ENCODE measurements at regions not wholly inside any gene's neighbourhood (a gene's known extent, or its start where the extent isn't known, plus 50 kb on each side); places are given as distances from the start of the nearest gene placed in this dataset.
"Not testable (repeated sequence)": the region's sequence is repeated elsewhere in the genome, so short reads cannot be mapped to it uniquely, and the experiment has no call there.

DNA sequence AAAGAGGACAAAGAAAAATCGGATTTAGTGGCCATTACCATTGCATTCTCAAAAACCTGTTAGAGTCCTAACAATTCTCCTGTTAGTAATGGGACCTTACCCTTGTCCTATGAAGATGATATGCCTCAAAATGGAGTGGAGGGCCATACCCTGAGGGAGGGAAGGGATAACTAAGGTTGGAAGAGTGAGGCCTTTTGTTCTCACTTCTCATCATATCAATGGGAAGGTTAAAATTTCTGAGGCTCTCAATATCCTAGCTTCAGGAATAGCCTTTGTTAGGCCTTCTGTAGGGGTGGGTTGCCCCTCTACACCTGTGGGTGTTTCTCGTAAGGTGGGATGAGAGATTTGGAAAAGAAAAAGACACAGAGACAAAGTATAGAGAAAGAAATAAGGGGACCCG lies 109.4 kb upstream of the SGIP1 start:
- DNase-seq (ENCODE audit: low read depth) = not testable (repeated sequence)

DNA sequence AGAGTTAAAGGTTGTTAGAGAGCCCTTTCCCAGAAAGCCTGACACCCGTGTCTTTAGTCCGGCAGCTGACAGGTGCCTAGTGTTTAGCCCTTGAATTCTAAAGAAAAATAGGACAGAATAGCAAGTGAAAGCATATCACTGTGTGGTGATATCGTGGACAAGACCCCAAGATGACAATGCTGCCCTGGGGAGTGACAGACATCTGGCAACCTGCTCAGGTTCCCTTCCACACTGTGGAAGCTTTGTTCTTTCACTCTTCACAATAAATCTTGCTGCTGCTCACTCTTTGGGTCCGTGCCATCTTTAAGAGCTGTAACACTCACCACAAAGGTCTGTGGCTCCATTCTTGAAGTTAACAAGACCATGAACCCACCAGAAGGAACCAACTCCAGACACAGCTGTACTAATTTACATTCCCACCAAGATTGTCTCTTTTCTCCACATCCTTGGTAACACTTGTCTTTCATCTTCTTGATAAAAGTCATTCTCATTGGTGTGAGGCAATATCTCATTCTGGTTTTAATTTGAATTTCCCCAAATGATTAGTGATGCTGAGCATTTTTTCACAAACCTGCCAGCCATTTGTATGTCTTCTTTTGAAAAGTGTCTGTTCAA lies 107.6 kb upstream of the SGIP1 start:
- no peak for DNase-seq (ENCODE audit: low read depth)

DNA sequence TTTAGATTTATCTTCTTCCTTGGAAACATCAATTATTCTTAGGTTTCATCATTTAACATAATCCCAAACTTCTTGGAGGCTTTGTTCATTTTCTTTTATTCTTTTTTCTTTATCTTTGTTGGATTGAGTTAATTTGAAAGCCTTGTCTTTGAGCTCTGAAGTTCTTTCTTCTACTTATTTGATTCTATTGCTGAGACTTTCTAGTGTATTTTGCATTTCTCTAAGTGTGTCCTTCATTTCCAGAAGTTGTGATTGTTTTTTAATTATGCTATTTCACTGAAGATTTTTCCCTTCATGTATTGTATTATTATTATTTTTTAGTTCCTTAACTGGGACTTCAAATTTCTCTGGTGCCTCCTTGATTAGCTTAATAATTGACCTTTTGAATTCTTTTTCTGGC lies 103.1 kb upstream of the SGIP1 start:
- DNase-seq (ENCODE audit: low read depth) = not testable (repeated sequence)

DNA sequence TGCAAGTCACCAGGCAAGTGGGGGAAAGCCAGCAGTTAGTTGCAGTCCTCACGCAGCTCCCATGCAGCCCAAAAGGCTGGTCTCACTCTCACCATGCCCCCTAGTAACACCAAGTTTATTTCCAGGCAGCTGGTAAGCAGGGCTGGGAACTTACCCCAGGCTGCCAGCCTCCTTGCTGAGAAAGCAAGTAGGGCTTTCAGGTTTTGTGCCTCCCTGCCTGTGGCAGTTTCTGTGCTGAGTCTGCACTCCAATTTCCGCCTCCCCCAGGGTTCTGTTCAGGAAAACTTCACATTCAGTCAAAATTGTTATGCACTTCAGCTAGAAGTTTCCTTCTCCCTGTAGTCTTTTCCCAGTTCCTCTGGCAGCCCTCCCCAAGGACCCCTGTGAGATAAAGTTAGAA lies 102.0 kb upstream of the SGIP1 start:
- DNase-seq (ENCODE audit: low read depth) = no peak

DNA sequence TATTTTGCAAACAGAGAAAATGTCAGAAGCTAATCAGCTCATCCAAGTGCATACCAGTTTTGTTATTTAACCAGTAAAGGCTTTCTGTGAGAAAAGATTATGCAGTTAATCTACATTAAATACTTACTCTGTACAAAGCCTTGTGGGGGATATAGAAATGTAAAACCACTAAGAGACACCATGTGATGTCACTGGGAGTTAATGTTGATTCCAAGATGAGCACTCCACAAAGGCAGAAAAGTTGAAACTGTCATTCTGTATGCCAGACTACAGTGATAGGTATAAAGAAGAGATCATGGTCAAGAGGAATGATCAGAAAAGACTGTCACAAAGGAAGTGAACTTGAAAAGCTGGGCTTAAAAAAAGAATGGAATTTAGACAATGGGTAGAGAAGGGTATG lies 100.3 kb upstream of the SGIP1 start:
- no peak for DNase-seq (ENCODE audit: low read depth)

DNA sequence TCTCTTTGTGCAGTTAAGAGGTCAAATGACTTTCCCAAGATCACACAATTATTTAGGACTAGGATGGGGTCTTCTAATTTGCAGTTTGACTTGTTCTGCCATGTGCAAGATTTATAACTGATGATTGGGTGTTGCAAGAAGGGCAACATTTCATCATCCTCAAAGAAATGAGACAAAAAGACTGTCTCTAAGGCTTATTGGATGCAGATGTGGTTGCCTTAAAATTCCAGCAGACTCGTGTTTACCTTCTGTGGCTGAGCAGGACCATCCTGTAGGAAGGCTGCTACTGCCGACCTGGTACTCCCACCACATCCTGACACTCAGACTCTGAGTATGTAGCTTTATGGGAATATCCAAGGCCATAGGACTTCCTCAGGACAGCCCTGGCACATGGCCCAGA lies 99.9 kb upstream of the SGIP1 start:
- DNase-seq (ENCODE audit: low read depth) = no peak

DNA sequence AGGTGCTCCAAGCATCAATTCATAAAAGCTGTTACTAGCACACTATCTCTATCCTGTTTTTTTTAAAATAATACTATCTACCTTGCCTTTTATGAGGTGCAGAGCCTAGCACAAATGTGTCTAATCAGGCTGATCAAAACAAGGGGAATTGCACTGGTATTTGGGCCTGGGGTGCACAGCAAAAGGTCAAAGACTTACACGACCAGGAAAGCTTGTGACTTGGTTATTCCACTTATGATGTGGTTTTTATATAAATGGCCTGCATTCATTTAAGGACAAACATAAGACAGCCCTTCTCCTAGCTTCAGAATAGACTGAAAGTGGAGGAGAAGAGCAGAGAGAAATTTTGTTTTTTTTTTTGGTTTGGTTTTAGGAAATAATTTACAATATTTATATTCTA lies 98.4 kb upstream of the SGIP1 start:
- DNase-seq (ENCODE audit: low read depth) = no peak

DNA sequence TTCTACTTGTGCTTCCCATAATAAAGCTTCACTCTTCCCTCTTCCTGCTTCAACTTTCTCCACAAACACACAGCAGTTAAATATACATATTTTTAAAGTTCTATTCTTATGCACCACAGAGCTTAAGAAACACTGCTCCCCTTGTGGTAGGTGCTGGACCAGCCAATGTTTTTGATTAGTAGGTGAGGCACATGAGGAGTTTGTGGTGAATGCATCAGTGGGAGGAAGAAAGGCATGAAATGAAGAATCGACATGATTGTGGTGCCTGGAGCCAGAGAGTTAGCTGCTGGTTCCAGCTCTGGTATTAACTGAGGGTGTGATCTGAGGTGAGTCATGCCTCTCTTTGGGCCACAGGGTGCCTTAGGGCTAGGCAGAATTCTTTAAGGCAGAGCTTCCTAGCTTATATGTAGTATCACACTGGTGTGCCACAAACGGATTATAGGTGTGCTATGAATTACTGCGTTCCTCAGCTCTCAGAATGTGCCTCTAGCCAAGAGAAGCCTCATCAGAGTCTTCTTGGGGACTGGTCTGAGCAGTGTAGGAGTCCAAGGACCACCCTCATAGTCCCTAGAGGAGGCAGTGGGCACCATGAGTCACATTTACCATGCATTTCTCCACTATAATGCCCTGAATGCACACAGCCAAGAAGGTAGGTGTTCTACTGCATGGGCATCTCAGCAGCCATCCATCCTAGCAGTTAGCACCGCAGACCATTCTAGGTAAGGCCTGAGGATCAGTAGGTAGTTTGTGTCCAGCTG lies 97.4 kb upstream of the SGIP1 start:
- peak; percentile 2 for DNase-seq (ENCODE audit: low read depth)

DNA sequence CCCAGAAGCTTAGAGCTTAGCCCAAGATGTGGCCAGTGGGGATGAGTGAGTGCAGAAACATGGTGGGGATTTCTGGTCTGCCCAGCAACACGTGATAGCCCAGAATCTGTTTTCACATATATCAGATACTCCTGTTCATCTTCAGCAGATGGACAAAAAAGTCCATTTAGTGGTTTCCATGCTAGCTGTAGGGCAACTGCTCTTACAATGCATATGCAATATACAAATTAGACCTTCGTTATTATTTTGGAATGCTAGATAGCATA lies 96.9 kb upstream of the SGIP1 start:
- DNase-seq (ENCODE audit: low read depth) = no peak

DNA sequence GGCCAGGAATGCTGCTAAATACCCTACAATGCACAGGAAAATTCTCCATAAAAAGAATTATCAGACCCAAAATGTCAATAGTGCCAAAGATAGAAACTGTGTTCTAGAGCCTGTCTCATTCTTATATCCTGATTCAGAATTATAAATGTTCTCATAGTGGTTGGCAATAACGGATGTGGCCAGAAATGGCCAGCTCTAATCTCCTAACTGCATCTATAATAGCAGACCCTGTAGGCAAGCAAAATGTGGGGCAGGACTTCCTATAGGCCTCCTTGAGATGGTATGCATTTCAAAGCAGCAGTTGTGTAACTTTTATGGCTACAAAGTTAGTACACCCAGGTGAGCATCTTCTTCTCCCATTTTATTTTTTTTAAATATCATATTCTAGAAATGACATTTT lies 95.9 kb upstream of the SGIP1 start:
- DNase-seq (ENCODE audit: low read depth) = no peak

DNA sequence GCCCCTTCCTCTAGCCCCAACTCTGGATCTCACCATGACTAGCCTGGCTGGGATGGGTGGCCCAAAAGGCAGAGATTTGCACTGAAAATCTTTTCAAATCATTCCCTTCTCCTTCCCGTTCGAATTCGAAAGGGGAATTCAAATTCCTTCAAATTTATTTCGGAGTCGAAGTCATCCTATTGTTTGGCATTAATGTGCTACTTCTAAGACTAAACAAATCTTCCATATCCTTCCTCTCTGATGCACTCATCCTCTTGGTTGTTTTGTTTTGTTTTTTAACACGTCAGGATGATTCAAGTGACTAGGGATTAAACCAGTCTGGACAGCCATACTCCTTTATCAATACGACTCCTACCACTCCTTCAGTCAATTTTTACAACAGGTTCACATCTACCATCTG lies 95.5 kb upstream of the SGIP1 start:
- no peak for DNase-seq (ENCODE audit: low read depth)

DNA sequence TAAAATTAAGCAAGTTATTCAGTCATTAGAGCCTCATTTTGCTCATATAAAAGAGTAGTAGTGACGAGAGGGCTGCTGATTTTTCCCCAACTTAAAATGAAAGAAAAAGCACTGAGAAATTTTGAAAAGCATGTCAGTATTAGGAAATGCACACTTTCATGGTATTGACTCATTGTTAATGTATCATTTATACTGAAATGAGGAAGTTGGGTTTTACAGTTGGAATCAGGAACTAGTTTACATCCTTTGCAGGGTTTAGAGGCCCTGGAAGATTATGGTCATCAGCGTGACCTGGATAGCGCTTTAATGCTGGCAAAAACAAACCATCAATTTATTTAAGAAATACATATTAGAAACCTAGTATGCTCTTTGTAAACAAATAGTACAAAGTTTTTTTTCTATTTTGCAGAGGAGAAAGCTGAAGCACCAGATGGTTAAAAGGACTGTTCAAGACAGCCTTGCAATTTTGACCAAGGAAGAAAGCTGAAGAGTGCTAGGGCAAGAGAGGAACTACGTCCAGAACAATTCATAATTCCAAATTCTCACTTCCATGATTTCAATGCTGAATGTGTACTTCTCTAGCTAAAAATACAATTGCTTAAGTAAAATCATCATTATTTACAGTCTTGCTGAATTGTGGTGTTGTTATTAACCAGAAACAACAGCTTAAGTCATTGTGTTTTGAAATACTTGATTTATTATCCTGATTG lies 94.8 kb upstream of the SGIP1 start:
- DNase-seq (ENCODE audit: low read depth) = no peak

DNA sequence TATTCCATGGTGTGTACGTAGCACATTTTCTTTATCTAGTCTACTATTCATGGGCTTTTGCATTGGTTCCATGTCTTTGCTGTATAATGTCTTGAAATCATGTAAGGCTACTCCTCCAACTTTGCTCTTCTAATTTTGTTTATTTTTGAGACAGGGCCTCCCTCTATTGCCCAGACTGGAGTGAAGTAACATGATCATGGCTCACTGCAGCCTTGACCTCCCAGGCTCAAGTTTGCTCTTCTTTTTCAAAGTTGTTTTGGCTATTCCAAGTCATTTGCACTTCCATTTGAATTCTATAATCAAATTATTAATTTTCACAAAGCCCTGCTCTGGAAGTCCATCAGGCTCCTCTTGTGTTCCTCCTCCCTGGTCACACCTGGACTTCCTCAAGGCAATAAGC lies 90.2 kb upstream of the SGIP1 start:
- no peak for DNase-seq (ENCODE audit: low read depth)

DNA sequence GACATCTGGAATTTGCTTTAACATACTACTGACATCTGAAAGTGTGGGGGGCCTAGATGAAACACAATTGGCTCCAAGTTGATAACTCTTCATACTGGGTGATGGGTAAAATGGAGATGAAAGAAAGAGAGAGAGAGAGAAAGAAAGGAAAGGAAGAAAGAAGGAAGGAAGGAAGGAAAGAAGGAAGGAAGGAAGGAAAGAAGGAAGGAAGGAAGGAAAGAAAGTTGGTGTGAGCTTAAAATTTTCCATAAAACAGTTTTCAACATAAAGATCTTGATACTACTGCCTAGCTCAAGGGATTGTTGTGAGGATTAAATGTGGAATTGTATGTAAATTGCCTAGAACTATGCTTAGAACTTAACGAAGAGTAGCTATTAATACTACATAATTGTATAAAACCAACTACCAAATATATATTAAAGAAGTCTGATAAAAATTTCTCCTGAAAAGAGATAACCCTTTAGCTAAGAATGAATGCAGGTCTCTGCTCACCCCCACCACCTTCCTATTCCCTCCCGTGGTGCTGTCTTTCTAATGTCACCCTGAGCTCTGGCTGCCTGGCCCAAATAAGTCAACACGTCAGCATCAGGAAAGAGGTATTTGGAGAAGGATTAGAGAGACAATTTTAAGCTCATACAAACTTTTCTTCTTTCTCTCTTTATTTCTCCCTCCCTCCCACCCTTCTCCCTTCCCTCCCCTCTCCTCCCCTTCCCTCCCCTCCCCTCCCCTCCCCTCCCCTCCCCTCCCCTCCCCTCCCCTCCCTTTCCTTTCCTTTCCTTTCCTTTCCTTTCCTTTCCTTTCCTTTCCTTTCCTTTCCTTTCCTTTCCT lies 89.3 kb upstream of the SGIP1 start:
- DNase-seq (ENCODE audit: low read depth) = no peak

DNA sequence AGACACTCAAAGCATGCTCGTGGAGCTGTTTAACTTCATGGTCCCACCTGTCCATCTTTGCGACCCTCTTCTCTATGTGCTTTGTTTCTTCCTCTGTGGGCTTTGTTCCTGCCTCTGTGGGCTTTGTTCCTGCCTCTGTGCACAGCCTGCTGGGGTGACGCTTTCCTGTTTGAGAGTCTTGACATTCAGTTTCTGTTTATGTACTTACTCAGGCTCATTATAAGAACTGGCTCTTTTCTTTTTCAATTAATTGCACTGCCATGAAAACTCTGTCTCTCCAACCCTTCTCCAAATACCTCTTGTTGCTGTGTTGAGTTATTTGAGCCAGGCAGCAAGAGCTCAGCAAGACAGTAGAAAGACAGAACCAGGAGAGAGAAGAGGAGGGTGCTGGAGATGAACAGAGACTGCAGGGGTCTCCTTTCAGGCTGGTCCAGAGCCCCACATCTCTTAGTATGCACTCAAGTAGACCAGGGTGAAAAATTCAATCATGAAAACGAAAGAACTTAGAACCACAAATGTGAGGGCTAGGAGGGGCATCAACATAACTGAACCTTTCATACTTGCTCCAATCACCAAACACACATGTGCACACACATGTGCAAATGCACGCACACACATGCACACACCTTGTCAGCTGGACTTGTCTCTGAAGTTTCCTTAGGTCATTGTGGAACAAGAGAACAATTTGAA lies 88.3 kb upstream of the SGIP1 start:
- peak; percentile 9 for DNase-seq (ENCODE audit: low read depth)

DNA sequence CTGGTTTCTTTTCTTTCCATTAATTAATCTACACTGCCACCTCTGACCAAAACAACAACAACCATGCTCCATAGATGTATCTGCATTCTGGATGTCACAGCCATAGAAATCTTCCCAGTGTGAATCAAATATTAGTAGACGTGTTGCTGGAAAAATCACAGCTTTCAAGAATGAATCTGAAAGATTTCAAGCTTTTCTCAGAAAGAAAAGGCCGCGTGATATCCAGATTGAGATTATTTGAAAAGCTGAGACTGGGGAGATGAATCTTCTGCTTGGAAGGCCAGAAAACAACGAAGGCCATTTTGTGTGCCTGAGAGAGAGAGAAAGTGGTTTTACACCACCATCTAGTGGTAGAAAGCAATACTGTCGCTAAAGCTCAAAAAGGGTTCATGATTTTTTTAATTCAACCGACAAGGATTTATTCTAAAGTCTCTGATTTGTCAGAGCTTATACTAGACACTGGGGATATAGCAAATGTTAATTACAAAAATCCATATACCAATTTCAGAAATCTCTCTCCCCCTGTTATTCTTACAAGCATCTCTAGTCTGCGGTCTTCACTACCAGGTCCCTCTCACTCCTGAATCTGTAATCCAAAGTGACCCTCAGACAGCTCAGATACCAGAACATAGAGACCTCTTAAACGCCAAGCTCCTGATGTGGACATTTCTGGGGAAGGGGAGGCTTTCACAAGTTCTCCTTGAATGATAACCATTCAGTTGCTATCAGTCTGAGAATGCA lies 87.5 kb upstream of the SGIP1 start:
- DNase-seq (ENCODE audit: low read depth) = no peak

DNA sequence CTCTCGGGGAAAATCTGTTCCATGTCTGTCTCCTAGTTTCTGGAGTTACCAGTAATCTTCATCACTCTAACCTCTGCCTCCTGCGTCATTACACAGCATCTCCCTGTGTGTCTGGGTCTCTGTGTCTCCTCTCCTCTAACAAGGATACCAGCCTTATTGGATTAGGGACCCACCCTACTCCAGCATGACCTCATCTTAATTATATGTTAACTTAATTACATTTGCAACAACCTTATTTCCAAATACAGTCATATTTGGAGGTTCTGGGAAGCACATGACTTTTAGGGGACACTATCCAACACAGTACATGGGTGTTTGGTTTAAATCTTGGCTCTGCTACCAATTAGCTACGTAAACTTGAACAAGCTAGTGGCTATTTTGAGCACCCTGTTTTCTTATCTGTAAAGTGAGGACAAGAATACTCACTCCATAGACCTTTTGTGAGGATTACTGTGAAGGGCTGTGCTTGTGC lies 83.9 kb upstream of the SGIP1 start:
- no peak for DNase-seq (ENCODE audit: low read depth)

DNA sequence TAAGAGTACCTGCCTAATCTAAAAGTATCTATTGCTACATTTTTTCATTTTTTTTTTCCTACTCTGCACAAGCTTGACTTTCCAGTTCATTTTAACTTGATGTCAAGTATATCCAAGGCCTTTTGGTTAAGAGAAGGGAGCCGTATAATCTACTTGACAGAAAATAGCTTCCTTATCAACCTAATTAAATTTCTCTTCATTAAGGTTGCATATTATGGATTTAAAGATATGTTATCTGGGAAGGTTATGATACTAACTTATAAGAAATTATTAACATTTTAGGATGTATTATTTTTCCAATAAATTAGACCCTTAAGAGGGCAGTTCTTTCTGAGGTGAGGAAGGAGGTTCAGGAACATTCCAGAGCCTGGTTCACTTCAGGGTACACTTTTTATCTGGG lies 83.1 kb upstream of the SGIP1 start:
- DNase-seq (ENCODE audit: low read depth) = no peak

DNA sequence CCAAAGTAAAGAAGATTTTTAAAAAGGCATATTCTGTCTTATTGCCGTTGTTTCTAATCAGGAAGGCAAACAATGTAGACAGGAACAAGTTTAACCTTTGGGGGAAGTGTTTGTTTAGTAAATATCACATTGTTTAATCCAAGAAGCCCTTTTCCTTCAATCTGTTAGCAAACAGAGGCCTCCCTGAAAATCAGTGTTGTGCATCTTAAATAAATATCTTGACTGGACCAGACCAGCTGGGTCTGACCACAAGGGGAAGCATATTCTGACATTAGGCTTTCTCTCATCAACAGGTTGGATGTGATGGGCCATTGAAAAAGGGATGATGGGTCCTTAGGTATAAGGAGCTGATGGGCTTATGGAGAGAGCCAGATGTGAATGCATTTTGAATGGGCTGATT lies 81.8 kb upstream of the SGIP1 start:
- DNase-seq (ENCODE audit: low read depth) = no peak

DNA sequence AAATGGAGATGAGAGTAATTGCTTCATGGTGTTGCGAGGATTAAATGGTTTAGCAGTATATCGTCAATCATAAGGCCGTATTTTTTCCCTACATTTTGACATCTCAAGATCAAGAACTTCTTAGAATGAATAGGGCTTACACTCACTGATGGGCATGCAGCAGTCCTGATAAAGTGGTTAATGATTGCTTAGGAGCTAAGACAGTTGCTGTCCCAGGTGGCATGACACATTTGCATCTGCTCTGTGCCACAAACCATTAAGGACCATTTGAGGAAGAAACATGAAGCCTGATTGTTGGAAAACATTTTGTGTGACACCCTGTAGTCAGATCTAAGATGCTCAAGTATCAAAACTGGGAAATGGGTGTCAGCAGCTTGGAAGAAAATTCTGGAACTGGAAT lies 81.0 kb upstream of the SGIP1 start:
- no peak for DNase-seq (ENCODE audit: low read depth)

DNA sequence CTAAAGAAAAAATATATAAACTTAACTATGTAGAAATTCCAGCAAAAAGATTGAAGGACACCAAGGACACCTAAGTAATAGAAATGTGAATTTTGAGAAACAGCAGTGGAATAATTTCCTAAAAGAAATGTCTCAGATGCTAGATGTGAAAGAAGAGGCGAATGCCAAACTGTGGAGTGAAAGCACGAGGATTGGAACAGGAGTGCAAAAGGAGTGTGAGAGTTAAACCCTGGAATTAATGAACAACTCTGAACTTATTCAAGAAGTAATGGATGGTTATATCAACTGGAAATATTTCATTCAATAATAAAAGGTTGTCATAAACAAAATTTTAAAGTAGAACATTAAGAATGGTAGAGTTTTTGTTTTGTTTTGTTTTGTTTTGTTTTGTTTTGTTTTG lies 78.5 kb upstream of the SGIP1 start:
- DNase-seq (ENCODE audit: low read depth) = no peak
